Right lobe of liver (tissue), 4 donors: ENCODE measurements at regions not wholly inside any gene's neighbourhood (a gene's known extent, or its start where the extent isn't known, plus 50 kb on each side); places are given as distances from the start of the nearest gene placed in this dataset.

Source experiments
- CTCF ChIP-seq, 4 donors: fragments of 200-600 bp in 3 of 4; fragments of 450-650 bp in 1 of 4; IDR thresholded peaks; one replicate each; pipeline versions ENCODE4 v1.5.1 to v1.8.0; 2016 to 2022; ENCODE audit warnings: antibody characterized with exemption in 4 of 4, mild to moderate bottlenecking in 2 of 4
- POLR2A ChIP-seq: fragments of 450-650 bp; IDR thresholded peaks from one replicate; pipeline ENCODE4 v1.6.1; 2017; ENCODE audit warnings: antibody characterized with exemption, mild to moderate bottlenecking
- donor health status: DM: no; HTN: no; CAD: no.
- donor health status: DM: no; HTN: no; CAD: no.
- donor health status: DM: no; HTN: yes; CAD: no.

GRCh38 chr7:30213637-30214036, 70.8 kb upstream of the ZNRF2 start:
- TF ChIP-seq CTCF (IDR thresholded peaks at IDR 0.05): no peak
- TF ChIP-seq POLR2A: no peak
